HG03432 (cell line): ENCODE measurements at regions not wholly inside any gene's neighbourhood (a gene's known extent, or its start where the extent isn't known, plus 50 kb on each side); places are given as distances from the start of the nearest gene placed in this dataset.

Source experiments
- ATAC-seq: cut with Tn5 transposase; IDR thresholded peaks from one replicate; pipeline ENCODE4 v1.9.1; 2021; ENCODE audit warnings: mild to moderate bottlenecking, moderate library complexity; ENCODE audit not compliant: unreplicated experiment

- peak; percentile 68 for ATAC-seq
Measured at GRCh38 chr3:178434206-178434805, 101.9 kb upstream of the KCNMB2 start.

DNA sequence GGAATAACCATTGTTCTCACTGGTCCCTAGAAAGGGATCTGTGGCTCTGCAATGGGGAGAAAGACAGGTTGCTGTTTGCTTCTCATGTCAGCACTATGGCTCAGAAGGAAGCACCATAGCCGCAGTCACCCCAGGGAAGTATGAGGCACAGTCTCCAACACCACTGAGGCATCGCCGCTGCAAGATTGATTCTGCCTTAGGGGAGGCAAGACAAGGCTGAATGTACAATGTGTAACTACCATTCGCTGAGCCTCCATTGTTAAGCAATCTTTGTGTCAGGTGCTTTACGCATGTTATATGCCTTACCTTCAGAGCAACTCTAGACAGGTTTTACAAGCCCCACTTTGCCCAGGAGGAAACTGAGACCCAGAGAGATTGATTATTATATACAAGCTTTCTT lies 100.7 kb upstream of the KCNMB2 start:
- no peak for ATAC-seq

DNA sequence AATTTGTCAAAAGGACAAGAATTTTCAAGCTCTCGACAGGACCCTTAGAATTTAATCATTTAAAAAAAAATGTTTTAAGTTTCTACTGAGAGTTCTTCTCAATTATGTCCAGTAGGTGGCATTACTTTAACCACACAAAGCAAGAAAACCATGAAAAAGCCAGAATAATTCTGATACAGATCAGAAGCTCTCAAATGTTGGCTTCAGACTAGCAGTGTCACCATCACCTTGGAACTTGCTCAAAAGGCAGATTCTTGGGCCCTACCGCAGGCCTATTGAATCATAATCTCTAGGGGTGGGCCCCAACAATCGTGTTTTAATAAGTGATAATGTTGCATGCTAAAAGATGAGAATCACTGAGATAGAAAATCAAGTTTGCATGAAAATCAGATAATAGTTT lies 99.5 kb upstream of the KCNMB2 start:
- ATAC-seq = peak; percentile 57

DNA sequence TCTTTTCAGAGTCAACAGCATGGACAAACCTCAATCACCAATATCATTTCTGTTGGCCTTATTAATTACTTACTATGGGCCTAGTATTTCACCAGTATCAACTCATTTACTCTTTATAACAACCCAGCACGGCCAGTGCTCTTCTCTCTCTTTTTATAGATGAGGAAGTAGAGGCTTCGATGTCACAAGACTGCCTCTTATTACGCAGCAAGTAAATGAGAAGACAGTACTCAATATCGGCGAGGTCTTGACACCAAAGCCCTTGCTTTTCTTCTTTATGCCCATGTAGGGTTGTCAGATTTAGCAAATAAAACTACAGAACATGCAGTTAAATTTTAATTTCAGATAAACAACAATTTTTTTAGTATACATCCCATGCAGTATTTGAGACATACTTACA lies 99.0 kb upstream of the KCNMB2 start:
- ATAC-seq = no peak

DNA sequence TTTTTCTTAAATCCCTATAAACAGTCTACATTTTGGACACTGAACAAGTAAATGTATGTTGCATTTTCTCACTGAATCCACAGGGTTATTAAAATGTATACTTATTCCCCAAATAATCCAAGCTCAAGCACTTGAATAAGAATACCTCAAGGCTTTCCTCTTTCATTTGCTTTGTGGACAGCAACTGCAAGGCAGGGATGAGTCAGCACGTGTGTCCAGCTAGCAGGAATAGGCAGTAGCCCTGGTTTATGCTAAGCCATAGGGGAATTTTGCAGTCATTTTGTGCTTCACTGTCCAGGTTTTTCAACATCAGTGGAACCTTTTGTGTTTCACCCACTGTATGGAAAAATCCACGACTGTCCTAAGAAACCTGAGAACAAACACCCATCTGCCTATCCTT lies 96.7 kb upstream of the KCNMB2 start:
- peak; percentile 41 for ATAC-seq

GRCh38 chr3:178440043-178440442 lies 96.2 kb upstream of the KCNMB2 start:
- ATAC-seq = no peak

- no peak for ATAC-seq
Measured at GRCh38 chr3:178443634-178444033, 92.6 kb upstream of the KCNMB2 start.

- no peak for ATAC-seq
Measured at GRCh38 chr3:178445139-178445538, 91.1 kb upstream of the KCNMB2 start.

DNA sequence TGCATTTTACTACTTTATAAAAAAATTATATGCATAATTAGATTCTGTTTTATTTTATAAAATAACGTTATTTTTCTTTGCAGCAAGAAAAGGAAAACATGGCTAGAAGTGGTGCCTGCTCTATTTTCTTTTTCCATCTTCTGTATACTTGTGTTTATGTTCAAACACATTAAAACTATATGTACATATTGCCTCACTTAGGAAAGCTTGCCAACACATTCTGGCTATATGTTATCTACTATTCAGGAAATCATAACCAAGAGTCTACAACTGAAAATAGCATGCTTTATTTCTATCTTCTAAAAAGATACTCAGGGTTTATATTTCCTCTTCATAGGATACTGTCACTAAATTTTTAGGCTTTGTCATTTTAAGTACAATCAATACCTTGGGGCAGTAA lies 90.2 kb upstream of the KCNMB2 start:
- ATAC-seq = no peak

GRCh38 chr3:178450476-178450875 lies 85.8 kb upstream of the KCNMB2 start:
- no peak for ATAC-seq

DNA sequence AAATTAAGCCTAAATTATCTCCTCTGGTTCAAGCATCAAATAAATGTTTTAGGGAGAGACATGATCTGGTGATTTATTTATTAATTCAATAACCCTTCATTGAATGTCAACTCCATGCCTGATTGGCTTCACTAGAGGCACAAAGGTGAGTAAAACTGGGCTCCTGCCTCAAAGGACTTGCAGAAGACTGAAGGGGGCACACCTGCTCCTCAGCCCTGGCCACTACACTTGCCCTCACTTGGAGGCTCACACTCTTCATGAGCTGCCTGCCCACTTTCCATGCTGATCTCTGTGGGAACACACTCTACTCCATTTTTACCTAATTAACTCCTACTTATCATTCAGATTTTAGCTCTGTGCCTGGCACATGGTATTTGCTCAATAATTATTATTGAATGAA lies 84.4 kb upstream of the KCNMB2 start:
- no peak for ATAC-seq

GRCh38 chr3:178454726-178455125 lies 81.5 kb upstream of the KCNMB2 start:
- no peak for ATAC-seq

DNA sequence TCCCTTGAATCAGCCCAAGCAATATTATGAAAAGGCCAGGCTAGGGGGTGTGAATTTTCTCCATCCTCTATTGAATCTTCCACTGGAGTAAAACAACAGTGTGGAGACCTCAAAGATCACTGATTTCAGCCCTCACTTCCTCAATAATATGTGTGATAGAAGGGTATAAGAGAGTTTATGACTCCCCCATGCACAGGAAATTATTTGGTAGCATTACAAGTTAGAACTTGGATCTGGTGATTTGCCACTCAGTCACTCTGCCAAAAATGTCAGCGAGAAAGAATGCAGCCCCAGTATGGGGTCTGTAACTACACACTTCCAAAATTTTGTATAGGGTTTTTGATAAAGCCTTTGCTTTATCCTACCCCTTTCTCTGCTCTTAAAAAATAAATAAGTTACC lies 81.0 kb upstream of the KCNMB2 start:
- ATAC-seq = no peak

DNA sequence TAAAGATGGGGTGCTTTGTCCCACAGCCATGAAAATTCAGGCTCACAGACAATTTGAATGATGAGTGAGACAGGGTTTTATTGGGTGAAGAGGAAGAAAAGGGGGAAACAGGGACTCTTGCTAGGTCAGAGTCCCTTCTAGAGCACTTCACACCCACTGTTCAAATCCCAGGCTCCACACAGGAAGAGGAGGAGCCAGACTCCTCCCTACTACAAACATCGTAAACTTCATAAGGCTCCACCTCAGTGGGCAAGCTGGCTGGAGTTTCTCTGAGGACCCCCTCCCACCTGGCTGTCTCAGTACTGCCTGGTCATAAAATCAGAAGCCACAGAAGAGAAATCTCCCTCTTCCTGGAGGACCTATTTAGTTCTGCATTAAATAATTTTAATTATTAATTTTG lies 80.3 kb upstream of the KCNMB2 start:
- ATAC-seq = no peak

GRCh38 chr3:178456621-178457285 lies 79.5 kb upstream of the KCNMB2 start:
- peak; percentile 58 for ATAC-seq

DNA sequence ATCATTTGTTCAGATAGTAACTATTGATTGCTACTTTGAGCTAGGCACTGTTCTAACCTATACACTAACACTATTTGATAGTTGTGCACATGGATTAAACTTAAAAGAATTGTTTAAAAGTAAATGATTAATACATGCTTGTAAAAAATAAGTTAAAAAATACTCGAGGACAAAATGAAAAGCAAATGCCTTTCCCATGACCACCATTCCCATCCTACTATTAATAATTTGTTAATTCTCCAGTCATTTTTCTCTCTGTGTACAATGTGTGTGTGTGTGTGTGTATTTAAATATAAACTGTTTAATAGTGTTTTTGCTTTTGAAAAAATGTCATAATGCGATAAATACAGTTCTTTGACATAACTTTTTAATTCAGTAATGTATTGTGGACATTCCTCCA lies 78.7 kb upstream of the KCNMB2 start:
- ATAC-seq = no peak

DNA sequence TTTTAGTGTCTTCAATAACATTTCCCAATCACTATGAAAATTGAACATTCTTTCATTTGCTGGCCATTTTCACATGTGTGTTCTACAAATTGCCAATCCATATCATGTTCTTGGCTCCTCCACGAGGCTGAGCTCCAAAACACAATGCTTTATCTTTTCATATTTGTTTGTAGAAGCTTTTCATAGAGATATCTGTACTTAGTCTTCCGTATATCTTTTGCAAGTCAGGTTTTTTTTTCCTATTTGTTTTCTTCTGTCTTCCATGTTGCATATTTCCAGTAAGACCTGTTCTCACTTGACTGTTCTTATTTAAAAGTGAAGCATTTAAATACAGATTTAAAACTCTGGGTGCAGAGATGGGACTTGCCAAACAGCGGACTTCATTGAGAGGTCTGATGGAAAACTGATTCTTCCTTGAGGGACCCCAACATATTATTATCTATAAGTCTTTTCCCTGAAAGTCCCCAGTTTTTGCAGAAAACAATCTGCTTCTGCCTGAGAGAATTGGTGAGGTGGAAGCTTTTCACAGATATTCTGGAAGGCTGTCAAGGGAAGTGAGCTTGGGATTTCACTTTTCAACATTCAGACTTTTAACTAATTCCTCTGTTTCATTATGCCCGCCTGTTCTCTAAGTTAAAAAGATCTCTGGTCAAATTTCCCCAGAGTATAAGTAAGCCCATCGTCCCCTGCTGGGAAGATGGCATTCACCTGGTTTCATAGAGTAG lies 77.8 kb upstream of the KCNMB2 start:
- ATAC-seq = no peak

- no peak for ATAC-seq
Measured at GRCh38 chr3:178459038-178459410, 77.2 kb upstream of the KCNMB2 start.

GRCh38 chr3:178465260-178466180 lies 70.7 kb upstream of the KCNMB2 start:
- ATAC-seq = peak; percentile 45

GRCh38 chr3:178472941-178473340 lies 63.3 kb upstream of the KCNMB2 start:
- ATAC-seq = no peak

DNA sequence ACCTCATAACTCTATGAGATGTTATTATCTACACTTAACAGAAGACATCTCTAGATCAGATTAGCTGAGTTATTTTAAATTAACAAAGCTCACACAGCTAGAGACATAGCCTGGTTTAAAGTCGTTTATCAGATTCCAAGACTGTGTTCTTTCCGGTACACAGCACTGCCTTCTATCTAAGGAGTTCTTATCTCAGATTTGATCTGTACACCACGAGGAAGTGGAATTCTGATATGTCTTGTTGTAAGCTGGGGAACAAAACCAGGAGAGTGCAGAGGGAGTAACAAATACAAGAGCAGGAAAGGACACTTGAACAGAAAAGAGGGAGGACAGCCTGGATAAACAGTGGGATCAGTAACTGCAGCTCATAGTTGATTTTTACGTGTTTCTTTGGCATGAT lies 61.7 kb upstream of the KCNMB2 start:
- no peak for ATAC-seq
